Uterus (tissue), 2 donors: ENCODE measurements at regions not wholly inside any gene's neighbourhood (a gene's known extent, or its start where the extent isn't known, plus 50 kb on each side); places are given as distances from the start of the nearest gene placed in this dataset.

ENCODE experiments used
- POLR2A ChIP-seq, 2 donors: fragments of 450-650 bp; IDR thresholded peaks; one replicate each; pipeline ENCODE4 v1.6.1; 2016; ENCODE audit warnings: antibody characterized with exemption in 2 of 2, mild to moderate bottlenecking in 1 of 2, moderate library complexity in 1 of 2
- TF ChIP-seq, protein P1 (sequence below), 4 experiments: fragments of 200-600 bp in 2 of 4; fragments of 450-650 bp in 2 of 4; sonication (generic) in 2 of 4; IDR thresholded peaks; one replicate each; pipeline ENCODE4 v1.5.1; 2016 to 2019; ENCODE audit warnings: antibody characterized with exemption in 4 of 4, mild to moderate bottlenecking in 2 of 4, moderate library complexity in 1 of 4

DNA sequence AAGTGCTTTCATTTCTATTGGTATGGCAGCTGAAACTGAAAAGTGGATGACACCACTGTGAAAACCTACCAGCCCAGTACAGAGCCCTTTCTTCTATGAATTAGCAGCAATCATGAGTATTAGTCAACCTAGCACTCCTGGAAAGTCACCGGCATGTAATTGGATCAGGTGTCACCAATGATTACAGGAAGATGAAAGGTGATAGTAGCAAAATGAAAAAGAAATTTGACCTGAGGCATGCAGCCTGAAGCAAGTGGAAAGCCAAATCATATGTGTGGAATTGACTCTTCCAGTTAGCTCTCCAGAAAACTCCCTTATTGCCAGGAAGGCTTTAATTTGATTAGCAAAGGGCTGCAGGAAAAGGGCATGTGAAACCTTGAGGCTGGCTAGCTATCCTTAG lies 81.2 kb upstream of the NAA35 start:
- TF ChIP-seq, protein P1, sequence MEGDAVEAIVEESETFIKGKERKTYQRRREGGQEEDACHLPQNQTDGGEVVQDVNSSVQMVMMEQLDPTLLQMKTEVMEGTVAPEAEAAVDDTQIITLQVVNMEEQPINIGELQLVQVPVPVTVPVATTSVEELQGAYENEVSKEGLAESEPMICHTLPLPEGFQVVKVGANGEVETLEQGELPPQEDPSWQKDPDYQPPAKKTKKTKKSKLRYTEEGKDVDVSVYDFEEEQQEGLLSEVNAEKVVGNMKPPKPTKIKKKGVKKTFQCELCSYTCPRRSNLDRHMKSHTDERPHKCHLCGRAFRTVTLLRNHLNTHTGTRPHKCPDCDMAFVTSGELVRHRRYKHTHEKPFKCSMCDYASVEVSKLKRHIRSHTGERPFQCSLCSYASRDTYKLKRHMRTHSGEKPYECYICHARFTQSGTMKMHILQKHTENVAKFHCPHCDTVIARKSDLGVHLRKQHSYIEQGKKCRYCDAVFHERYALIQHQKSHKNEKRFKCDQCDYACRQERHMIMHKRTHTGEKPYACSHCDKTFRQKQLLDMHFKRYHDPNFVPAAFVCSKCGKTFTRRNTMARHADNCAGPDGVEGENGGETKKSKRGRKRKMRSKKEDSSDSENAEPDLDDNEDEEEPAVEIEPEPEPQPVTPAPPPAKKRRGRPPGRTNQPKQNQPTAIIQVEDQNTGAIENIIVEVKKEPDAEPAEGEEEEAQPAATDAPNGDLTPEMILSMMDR (IDR thresholded peaks at IDR 0.05) = no peak
- no peak for TF ChIP-seq POLR2A (IDR thresholded peaks at IDR 0.05)
